HepG2 (cell line): ENCODE measurements at regions not wholly inside any gene's neighbourhood (a gene's known extent, or its start where the extent isn't known, plus 50 kb on each side); places are given as distances from the start of the nearest gene placed in this dataset.

Experiments
- FOXA1 ChIP-seq, 2 experiments: fragments of 450-650 bp in 1 of 2; sonication (generic) in 1 of 2; formaldehyde crosslinking in 1 of 2; IDR thresholded peaks; 2 replicates each; pipeline versions ENCODE4 v1.4.0 to v1.6.1; 2016 to 2020; ENCODE audit warnings: missing genetic modification reagents in 1 of 2
- GFI1 ChIP-seq: sonication (generic); formaldehyde crosslinking; IDR thresholded peaks from 2 replicates; pipeline ENCODE4 v1.5.0; 2020; ENCODE audit warnings: missing genetic modification reagents, mild to moderate bottlenecking, borderline replicate concordance
- IRX3 ChIP-seq: sonication (generic); formaldehyde crosslinking; IDR thresholded peaks from 2 replicates; pipeline ENCODE4 v1.8.1; 2023; ENCODE audit warnings: mild to moderate bottlenecking, low read depth, missing genetic modification reagents, borderline replicate concordance
- NCOR1 ChIP-seq: fragments of 200-600 bp; sonication (generic); IDR thresholded peaks from 2 replicates; pipeline ENCODE4 v1.7.0; 2017; ENCODE audit warnings: antibody characterized with exemption, low read length, borderline replicate concordance
- TMF1 ChIP-seq: sonication (generic); formaldehyde crosslinking; IDR thresholded peaks from 2 replicates; pipeline ENCODE4 v1.8.1; 2022; ENCODE audit warnings: low read depth, missing genetic modification reagents
- ZIK1 ChIP-seq: sonication (generic); formaldehyde crosslinking; IDR thresholded peaks from 2 replicates; pipeline ENCODE4 v1.5.0; 2020; ENCODE audit warnings: mild to moderate bottlenecking, low read depth, missing genetic modification reagents, borderline replicate concordance
- ZMYM2 ChIP-seq: sonication (generic); formaldehyde crosslinking; IDR thresholded peaks from 2 replicates; pipeline ENCODE4 v1.8.0; 2022; ENCODE audit warnings: mild to moderate bottlenecking, missing genetic modification reagents
- ZNF329 ChIP-seq: sonication (generic); formaldehyde crosslinking; IDR thresholded peaks from 2 replicates; pipeline ENCODE4 v1.9.0; 2021; ENCODE audit warnings: low read depth, mild to moderate bottlenecking, missing genetic modification reagents
- ZNF331 ChIP-seq: sonication (generic); formaldehyde crosslinking; IDR thresholded peaks from 2 replicates; pipeline ENCODE4 v1.4.0; 2020; ENCODE audit warnings: missing genetic modification reagents
- ZNF33A ChIP-seq: sonication (generic); formaldehyde crosslinking; IDR thresholded peaks from 2 replicates; pipeline ENCODE4 v1.5.1; 2020; ENCODE audit warnings: missing genetic modification reagents, mild to moderate bottlenecking, moderate library complexity, borderline replicate concordance
- ZNF644 ChIP-seq: IDR thresholded peaks from 2 replicates; pipeline ENCODE4 v1.6.1; 2016; ENCODE audit warnings: low read depth
- TF ChIP-seq, protein P1 (sequence below): sonication (generic); formaldehyde crosslinking; IDR thresholded peaks from 2 replicates; pipeline ENCODE4 v1.5.1; 2020; ENCODE audit warnings: mild to moderate bottlenecking, missing genetic modification reagents
- TF ChIP-seq, protein P2 (sequence below): IDR thresholded peaks from 2 replicates; pipeline ENCODE4 v1.6.1; 2018; ENCODE audit warnings: missing genetic modification reagents, mild to moderate bottlenecking, missing compliant biosample characterization
- TF ChIP-seq, protein P3 (sequence below): sonication (generic); formaldehyde crosslinking; IDR thresholded peaks from 2 replicates; pipeline ENCODE4 v1.8.1; 2022; ENCODE audit warnings: low read depth, mild to moderate bottlenecking, missing genetic modification reagents
- TF ChIP-seq, protein P4 (sequence below): IDR thresholded peaks from 2 replicates; pipeline ENCODE4 v1.6.1; 2016; ENCODE audit warnings: low read depth
- TF ChIP-seq, protein P5 (sequence below): sonication (generic); formaldehyde crosslinking; IDR thresholded peaks from 2 replicates; pipeline ENCODE4 v1.4.0; 2020; ENCODE audit warnings: mild to moderate bottlenecking, low read depth, missing genetic modification reagents
- TF ChIP-seq, protein P6 (sequence below): sonication (generic); formaldehyde crosslinking; IDR thresholded peaks from 2 replicates; pipeline ENCODE4 v1.5.0; 2020; ENCODE audit warnings: missing genetic modification reagents

DNA sequence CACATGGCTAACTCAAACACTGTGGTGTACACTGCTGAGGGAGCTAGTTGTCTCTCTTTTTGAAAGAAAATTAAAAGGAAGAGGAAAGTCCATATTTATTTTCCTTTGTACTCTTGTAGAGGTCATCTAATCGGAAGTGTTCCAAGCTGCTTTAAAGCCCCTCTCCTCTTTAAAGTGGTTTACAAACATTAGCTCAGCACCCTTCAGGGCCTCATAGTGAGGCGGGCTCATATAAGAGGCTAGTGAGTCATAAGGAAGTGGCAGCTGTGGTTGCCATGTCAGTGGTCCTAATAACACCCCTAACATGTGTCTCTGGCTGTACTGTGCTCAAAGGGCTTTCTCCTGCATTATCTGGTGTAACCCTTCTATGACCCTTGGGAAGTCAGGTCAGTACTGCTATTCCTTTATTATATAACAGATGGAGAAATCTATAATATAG is 104.4 kb upstream of the SERBP1 start (continued):
- TF ChIP-seq, protein P1, sequence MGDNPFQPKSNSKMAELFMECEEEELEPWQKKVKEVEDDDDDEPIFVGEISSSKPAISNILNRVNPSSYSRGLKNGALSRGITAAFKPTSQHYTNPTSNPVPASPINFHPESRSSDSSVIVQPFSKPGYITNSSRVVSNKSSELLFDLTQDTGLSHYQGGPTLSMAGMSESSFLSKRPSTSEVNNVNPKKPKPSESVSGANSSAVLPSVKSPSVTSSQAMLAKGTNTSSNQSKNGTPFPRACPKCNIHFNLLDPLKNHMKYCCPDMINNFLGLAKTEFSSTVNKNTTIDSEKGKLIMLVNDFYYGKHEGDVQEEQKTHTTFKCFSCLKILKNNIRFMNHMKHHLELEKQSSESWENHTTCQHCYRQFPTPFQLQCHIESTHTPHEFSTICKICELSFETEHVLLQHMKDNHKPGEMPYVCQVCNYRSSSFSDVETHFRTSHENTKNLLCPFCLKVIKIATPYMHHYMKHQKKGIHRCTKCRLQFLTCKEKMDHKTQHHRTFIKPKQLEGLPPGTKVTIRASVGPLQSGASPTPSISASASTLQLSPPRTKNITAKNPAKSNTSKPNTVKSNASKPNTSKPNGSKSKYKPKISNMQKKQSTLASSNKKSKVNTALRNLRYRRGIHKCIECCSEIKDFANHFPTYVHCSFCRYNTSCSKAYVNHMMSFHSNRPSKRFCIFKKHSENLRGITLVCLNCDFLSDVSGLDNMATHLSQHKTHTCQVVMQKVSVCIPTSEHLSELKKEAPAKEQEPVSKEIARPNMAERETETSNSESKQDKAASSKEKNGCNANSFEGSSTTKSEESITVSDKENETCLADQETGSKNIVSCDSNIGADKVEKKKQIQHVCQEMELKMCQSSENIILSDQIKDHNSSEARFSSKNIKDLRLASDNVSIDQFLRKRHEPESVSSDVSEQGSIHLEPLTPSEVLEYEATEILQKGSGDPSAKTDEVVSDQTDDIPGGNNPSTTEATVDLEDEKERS (CRISPR knock-in tag): peak; percentile 75; the same call in 1 of the 2 replicates
- TF ChIP-seq IRX3 (0 out of 2 replicates have a peak, but pooled peaks have one; percentile 39), ZIK1 (CRISPR knock-in tag) (peak; percentile 58; the same call in 1 of the 2 replicates), ZMYM2 (CRISPR knock-in tag) (0 out of 2 replicates have a peak, but pooled peaks have one; percentile 70), TMF1 (CRISPR knock-in tag) (0 out of 2 replicates have a peak, but pooled peaks have one; percentile 38), GFI1 (CRISPR knock-in tag) (peak; percentile 78; the same call in 1 of the 2 replicates), FOXA1 (IDR thresholded peaks at IDR 0.05) (peak; percentile 81), FOXA1 (CRISPR knock-in tag; IDR thresholded peaks at IDR 0.05) (peak; percentile 96), ZNF331 (CRISPR knock-in tag) (peak; percentile 82), ZNF33A (CRISPR knock-in tag) (no peak), ZNF329 (CRISPR knock-in tag) (no peak), ZNF644 (peak; percentile 61), NCOR1 (peak; percentile 98)
- TF ChIP-seq, protein P2, sequence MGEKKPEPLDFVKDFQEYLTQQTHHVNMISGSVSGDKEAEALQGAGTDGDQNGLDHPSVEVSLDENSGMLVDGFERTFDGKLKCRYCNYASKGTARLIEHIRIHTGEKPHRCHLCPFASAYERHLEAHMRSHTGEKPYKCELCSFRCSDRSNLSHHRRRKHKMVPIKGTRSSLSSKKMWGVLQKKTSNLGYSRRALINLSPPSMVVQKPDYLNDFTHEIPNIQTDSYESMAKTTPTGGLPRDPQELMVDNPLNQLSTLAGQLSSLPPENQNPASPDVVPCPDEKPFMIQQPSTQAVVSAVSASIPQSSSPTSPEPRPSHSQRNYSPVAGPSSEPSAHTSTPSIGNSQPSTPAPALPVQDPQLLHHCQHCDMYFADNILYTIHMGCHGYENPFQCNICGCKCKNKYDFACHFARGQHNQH (CRISPR knock-in tag): peak; percentile 98
- TF ChIP-seq, protein P3, sequence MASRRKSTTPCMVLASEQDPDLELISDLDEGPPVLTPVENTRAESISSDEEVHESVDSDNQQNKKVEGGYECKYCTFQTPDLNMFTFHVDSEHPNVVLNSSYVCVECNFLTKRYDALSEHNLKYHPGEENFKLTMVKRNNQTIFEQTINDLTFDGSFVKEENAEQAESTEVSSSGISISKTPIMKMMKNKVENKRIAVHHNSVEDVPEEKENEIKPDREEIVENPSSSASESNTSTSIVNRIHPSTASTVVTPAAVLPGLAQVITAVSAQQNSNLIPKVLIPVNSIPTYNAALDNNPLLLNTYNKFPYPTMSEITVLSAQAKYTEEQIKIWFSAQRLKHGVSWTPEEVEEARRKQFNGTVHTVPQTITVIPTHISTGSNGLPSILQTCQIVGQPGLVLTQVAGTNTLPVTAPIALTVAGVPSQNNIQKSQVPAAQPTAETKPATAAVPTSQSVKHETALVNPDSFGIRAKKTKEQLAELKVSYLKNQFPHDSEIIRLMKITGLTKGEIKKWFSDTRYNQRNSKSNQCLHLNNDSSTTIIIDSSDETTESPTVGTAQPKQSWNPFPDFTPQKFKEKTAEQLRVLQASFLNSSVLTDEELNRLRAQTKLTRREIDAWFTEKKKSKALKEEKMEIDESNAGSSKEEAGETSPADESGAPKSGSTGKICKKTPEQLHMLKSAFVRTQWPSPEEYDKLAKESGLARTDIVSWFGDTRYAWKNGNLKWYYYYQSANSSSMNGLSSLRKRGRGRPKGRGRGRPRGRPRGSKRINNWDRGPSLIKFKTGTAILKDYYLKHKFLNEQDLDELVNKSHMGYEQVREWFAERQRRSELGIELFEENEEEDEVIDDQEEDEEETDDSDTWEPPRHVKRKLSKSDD: 0 out of 2 replicates have a peak, but pooled peaks have one; percentile 17
- TF ChIP-seq, protein P4, sequence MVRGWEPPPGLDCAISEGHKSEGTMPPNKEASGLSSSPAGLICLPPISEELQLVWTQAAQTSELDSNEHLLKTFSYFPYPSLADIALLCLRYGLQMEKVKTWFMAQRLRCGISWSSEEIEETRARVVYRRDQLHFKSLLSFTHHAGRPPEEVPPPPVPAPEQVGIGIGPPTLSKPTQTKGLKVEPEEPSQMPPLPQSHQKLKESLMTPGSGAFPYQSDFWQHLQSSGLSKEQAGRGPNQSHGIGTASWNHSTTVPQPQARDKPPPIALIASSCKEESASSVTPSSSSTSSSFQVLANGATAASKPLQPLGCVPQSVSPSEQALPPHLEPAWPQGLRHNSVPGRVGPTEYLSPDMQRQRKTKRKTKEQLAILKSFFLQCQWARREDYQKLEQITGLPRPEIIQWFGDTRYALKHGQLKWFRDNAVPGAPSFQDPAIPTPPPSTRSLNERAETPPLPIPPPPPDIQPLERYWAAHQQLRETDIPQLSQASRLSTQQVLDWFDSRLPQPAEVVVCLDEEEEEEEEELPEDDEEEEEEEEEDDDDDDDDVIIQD (CRISPR knock-in tag): peak; percentile 88
- TF ChIP-seq, protein P5, sequence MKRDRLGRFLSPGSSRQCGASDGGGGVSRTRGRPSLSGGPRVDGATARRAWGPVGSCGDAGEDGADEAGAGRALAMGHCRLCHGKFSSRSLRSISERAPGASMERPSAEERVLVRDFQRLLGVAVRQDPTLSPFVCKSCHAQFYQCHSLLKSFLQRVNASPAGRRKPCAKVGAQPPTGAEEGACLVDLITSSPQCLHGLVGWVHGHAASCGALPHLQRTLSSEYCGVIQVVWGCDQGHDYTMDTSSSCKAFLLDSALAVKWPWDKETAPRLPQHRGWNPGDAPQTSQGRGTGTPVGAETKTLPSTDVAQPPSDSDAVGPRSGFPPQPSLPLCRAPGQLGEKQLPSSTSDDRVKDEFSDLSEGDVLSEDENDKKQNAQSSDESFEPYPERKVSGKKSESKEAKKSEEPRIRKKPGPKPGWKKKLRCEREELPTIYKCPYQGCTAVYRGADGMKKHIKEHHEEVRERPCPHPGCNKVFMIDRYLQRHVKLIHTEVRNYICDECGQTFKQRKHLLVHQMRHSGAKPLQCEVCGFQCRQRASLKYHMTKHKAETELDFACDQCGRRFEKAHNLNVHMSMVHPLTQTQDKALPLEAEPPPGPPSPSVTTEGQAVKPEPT (CRISPR knock-in tag): no peak
- TF ChIP-seq, protein P6, sequence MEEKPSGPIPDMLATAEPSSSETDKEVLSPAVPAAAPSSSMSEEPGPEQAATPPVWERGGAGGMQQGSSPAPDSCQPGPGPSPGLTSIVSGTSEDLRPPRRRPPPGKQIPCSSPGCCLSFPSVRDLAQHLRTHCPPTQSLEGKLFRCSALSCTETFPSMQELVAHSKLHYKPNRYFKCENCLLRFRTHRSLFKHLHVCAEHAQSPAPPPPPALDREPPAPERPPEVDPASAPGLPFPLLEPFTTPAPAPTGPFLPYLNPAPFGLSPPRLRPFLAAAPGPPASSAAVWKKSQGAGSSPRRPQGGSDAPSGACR: no peak
